ENCODE measurements at regions not wholly inside any gene's neighbourhood (a gene's known extent, or its start where the extent isn't known, plus 50 kb on each side); places are given as distances from the start of the nearest gene placed in this dataset.
A peak's percentile ranks its signal among the peaks of the same experiment; 100 is the strongest.
"Not testable (repeated sequence)": the region's sequence is repeated elsewhere in the genome, so short reads cannot be mapped to it uniquely, and the experiment has no call there.

DNA sequence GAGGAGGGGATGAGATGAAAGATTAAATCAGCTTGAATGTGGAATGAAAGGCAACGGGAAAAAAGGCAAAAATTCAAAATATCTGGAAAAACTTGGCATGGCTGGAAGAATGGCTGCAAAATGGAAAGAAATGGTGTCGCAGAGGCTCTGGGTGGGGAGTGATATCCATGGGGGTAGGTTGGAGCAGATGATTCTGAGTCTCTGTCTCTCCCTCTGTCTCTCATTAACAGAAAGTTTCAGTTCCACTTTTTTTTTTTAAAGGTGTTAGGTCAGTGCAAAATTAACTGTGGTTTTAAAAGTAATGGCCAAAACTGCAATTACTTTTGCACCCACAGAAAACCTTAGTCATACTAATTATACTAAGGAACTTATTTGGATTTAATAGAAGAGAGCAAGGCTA, 931.1 kb upstream of the USP9Y start:
- no peak for DNase-seq (ENCODE audit: low read depth, low spot score)

DNA sequence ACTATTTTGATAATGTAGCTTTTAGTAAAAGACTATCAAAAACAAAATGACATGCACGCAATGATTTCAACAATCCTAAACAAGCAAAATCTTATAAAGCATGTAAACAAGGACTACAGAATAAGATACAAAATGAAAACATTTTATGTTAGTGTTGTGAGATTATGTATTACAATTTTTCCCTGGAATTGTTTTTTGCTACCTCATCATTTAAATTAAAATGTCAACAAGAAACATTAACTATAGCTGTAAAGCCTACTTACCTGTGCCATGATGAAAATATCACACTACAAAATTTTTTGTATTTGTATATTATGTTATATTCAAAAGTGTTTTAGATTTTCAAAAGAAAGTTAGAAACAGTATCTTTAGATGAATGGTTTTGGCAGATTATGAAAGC, 921.3 kb upstream of the USP9Y start:
- DNase-seq (ENCODE audit: low read depth, low spot score), result not testable (repeated sequence)

- DNase-seq (ENCODE audit: low read depth, low spot score), result peak; percentile 1
Observed at GRCh38 chrY:11789057-11789456, 912.0 kb upstream of the USP9Y start.

DNA sequence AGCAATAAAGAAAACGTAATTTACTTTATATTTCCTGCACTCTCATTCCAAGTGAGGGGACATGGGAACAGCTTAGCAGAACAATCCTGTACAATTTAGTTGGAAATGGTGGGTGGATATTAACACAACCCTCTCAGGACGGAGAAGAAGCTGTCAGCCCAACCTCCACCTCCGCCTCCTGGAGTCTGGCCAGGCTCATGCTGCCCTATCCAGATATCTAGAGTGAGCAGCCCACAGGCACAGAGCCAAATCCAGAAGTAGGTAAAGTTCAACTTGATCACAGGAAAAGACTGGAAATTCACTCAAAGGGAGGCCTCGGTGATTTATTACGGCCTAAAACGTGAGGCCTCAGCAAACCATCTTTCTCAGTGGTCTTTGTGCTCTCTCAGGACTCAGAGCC, 877.3 kb upstream of the USP9Y start:
- DNase-seq (ENCODE audit: low read depth, low spot score), result not testable (repeated sequence)

- not testable (repeated sequence) for DNase-seq (ENCODE audit: low read depth, low spot score)
Observed at GRCh38 chrY:11834197-11834596, 866.8 kb upstream of the USP9Y start.

Measured in astrocyte of the hippocampus (primary cell).